ENCODE measurements at regions not wholly inside any gene's neighbourhood (a gene's known extent, or its start where the extent isn't known, plus 50 kb on each side); places are given as distances from the start of the nearest gene placed in this dataset.

DNA sequence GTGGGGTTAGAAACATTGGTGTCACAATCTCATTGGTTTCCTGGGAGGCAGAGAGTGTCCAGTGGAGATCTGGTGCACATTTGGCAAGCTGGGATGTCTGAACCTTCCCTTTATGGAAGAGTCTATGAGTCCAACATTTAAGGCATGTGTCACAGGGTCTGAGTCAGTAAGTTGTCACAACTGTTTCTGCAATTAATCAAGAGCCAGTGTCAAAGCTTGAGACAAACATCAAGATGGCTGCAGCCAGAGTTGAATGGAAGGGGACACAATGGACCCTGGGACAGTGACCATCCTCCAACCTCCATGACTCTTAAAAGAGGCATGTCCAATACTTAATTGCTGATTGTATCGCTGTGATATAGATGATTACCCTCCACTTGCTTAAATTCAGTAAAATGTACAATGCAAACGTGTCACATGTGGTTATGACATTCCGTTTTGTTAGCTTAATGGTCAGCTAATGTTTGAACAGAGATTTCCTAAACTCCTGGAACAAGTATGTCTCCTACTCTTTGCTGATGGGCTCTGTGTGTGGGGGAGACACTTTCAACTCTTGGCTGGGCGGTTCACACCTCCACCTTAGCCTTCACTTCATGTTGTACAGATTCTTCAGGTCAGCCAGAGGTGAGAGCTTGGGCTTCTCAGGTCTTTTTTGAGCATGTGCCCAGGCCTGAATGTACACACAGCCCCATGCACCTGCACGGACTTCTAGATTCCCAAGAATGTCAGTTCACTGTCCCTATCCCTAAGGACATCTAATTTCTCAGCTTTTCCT is 79.9 kb upstream of the PRR23E start:
- no peak for DNase-seq

DNA sequence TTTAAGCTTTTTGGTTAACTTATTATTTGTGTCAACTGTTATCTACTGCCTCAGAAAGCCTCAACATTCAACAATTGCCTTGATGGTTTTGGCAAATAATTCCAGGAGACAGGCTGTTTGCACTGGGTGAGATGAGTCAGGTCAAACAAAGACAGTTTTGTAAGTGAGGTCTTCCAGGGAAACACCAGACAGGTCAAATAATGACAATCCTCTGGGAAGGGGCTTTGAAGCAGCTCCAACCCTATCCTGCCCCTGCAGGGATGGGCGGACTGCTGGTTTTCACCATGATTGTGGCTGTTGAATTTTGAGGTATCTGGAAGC is 79.4 kb upstream of the PRR23E start:
- DNase-seq: no peak

DNA sequence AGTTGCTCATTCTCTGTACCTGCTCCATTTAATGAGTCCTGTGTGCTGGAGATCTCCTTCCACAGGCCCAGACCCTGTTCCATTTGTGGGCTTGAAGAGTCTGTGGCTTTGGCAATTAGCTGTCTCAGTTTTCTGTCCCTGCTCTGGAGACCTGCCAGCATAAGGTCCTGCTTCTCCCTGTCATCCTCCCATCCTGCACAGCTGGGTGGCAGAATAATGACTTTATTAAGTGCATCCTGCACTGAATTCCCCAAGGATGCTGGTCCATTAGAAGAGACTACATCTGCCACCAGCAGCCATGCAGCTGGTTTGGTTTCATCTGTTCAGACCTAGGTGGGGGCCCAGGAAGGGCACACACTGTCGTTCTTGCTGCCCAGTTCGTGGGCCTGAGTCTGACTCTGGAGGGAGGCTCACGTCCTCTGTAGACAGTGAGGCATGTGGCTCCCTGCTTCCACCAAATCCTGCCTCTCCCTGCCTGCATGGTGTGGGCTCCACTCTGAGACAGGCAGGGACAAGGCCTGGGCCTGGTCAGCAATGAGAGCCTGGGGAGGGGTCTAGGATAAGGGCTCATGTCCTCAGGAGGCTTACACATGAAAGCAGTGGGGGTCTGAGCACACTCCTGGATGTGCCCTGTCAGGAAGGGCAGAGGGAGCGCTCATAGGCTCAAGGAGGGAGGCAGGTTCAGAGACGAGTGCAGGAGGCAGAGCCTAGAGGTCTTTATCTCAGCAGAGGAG is 78.4 kb upstream of the PRR23E start:
- DNase-seq: no peak

DNA sequence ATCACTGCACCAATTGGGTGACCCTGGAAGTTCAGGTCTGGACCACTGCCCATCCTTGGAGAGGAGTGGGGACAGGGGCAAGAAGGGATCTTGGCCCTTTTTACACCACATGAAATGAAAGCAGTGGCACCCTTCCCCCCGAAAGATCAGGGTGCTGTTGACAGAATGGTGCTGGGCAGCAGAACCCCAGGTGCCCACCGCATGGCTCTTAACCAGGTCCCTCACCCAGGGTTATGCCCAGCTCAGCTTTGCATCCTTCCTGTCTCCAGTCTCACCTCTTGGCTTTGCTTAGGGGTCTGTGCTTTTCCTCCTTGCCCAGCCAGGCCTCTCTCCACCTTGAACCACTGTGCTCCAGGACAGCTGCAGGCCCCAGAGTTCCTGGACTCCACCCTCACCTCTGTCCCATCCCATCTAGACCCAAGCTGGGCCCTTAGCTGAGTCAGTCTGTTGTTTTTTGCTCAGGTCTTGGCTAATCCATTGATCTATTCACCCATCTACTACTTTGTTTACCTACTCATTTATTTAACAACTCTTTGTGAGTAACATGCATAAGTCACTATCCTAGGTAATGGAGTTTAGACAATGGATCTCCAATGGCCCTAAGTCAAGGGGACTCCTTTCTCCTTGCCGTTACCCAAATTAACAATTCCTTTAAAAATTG is 77.1 kb upstream of the PRR23E start:
- DNase-seq: no peak

DNA sequence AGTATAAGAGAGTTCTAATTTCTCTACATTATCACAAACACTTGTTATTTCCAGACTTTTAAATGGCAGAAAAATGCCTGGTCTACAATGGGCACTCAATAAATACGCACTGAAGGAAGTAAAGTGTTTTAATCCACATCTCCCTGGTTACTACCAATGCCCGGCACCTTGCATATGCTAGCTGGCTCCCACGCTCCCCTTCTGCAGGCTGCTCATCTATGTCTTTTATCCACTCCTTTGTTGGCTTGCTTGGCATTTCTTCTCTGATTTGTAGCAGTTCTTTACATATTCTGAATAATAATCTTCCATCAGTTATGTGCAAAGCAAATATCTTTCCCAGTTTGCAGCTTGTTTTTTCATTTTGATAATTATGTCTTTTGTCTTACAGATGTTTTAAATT is 74.6 kb upstream of the PRR23E start:
- DNase-seq: no peak

DNA sequence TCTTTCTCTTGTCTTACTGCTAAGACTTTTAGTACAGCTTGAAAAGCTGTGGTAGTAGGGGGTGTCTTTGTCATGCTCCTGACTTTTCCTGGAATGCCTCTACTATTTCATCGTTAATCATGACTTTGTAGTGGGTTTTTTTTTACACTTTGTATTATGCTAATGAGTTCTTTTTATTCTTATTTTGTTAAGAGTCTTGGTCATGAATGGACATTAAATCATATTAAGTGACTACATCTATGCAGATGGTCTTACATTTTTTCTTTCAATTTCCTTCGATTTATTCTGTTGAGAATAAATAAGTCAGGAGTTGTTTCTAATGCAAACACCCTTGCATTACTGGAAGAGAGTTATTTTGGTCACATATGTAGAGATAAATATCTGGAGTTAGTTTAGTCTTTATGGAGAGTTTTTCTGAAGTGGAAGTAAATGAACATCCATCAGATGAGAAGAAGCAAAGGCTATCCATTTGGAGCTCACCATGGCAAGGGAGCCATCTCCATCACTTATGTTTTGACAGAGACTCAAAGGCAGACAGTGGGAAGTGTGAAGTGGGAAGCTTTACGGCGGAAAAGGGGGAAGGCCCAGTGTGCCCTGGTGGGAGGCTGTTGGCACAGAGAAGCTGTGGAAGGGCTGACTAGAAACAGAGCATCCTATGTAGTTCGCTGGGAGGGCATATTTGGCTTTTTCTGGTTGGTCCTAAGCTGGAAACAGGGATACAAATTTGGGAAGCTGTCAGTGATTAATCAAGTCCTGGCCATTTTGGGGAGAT is 73.1 kb upstream of the PRR23E start:
- no peak for DNase-seq

DNA sequence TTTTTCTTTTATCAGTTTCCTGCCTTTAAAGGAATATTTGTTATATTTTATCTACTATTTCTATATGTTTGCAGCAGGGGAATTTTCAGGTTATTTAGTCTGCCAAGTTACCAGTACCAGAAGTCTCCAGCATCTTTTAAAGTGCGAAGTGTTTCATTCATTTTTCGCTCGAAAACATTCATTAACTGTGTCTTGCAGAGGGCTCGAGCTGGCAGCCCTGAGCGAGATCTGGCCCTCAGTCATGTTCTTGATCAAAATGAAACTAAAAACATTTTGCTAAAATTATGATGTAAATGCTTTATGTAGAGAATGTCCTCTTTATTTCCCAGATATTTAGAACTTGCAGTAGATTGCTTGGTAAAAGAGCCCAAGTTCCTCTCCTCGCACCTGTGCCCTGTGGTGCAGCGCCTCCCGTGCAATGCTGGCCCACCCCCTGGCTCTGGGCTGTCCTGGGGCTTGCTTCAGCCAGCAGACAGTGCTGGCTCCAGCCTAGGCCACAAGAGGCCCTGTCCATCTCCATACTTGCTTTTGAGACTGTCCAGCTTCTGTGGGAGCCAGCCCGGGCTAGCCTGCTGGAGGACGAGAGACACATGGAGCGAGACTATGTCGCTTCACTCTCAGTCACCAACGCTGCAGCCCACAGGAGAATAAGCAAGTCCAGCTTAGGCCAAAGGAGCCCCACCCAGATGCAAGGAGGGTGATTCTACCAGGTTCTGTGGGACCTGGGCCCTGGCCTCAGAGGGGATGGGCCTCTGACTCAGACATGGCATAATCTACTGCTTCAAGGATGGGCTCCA is 71.9 kb upstream of the PRR23E start:
- DNase-seq: no peak

DNA sequence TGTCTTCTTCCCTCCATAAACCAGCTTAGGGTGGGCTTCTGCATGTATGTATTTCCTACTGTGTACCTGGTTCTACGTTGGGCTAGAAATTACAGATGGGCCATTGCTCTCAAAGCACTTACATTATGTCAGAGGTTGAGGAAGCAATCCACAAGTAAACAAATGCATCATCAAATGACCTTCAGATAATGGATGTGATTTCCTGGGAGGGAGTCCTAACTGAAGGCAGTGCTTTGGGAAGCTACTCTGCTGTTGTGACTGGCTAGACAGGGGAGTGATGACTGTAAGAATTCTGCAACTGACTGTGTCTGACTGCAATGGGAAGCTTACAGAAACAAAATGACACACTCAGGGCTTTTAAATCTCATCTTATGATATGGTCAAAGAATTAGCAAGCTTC is 71.0 kb upstream of the PRR23E start:
- no peak for DNase-seq

DNA sequence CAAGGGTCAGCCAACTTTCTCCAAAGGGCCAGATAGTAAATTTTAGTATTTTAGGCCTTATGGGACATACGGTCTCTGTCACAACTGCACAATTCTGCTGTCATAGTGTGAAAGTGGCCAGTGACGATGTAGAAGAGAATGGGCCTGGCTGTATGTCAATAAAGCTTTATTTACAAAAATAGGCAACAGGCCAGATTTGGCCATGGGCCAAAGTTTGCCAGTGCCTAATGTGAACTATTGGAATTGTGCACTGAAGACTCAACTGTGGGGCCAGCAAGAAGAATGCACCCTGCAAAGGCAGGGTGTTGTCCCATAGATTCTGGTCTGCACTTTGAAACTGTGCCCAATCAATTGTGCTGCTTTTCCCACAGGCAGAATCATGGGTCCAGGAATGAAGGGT is 69.4 kb upstream of the PRR23E start:
- DNase-seq: no peak

DNA sequence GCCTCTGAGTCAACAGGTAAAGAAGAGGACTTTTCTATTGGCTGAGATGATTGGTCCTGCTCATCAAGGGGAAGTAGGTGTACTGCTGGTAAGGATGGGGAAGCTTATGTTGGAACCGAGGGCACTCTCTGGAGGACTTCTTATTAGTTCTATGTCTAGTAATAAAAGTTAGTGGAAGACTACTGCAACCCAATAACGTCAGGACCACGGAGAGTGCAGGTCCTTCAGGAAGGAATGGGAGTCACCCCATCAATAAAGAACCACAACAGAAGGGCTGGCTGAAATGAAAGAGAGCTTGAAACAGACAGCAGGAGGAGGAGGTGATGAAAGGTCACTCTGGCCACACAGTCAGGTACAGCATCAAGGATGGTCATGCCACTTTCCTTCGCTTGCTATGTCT is 68.8 kb upstream of the PRR23E start:
- DNase-seq: no peak

DNA sequence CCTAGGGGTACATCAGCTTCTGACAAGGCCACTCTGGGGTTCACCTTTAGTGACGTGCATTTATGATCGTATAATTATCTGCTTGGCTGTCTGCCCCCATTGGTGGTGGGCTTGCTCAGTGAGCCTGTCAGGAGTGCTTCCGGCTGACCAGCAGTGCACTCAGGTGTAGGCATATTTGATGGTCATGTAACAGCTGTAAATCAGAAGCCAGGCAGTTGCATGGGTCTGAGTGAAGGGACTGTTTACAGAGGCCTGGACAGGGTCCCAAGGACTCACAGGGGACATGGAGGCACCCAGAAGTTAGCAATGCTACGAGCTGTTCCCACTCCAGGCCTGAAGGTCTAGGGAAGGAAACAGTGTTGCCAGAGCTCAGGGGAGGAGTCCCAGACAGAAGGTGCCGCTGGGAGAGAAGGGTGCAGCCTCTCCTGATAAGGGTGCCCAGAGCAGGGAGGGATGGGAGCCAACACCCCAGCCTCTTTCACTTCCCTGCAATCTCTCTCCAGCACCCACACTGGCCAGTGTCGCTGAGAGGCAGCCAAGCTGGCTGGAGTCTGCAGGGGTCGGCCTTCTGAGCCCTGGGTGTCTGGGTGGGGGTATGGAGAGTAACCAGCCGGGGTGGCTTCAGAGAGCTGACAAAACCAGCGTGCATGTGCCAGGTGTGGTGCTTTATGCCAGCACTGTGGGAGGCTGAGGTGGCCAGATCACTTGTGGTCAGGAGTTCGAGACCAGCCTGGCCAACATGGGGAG is 61.3 kb upstream of the PRR23E start:
- DNase-seq: no peak

DNA sequence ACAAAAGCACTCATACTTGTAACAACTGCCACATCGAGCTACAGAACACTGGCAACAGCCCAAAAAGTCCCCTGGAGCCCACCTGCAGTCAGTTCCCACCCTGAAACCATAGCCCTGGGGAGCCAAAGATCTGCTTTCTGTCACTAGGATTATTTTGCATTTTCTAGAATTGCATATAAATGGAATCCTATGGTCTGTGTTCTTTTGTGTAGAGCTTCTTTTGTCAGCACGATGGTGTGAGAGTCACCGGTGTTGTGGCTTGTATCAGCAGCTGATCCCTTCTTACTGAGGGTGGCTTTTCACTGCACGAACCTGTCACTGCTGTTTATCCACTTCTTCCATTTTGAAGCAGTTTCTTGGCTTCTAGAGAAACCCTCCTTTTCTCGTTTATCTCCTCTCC is 60.1 kb upstream of the PRR23E start:
- no peak for DNase-seq

DNA sequence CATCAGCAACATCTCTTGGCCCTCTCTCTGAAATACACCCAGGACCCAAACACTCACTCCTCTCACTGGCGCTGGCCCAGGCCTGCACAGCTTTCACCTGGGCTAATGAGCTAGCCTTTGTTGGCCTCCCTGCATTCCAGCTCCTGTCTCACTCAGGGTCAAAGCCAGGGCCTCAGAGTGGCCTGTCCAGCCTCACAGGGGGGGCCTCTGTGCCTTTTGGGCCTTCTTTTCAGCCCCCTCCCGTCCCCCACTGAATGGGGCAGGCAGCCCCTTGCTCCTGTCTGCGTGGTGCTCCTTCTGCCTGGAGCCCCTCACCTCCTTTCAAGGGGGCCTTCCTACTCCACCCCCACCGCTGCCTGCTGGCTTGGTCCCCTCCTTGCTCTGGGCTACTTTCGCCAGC is 59.0 kb upstream of the PRR23E start:
- no peak for DNase-seq

DNA sequence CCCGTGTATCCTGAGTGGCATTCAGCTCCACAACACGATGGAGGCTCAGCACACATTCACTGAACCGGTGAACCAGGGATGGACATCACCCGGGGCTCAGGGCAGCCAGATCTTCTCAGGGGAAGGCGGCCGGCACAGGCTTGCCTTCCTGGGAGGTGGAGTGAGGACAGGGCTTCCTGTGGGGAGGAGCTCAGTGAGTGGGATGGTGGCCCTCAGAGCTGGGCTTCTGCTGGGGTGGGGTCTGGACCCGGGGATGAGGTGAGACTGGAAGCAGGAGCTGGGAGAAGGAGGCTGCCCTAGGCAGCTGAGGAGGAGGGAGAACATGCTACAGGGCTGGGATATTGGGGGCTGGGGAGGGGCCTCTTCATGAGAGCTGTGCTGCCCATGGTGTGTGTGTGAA is 58.5 kb upstream of the PRR23E start:
- no peak for DNase-seq

DNA sequence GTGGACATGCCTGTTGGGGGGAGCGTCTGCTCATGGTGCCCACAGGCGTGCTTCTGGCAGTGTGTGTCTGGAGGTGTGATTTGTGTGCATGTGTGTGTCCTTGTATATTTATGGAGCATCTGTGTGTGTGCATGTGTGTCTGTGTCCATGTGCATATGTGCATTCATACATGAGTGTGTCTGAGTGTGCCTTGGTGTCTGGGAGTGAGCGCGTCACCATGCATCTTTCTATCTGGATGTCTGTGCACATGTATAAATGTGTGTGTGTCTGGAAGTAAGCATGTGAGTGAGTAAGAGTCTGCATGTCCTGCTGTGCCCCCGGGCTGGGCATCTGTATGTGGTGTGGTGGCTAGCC is 58.1 kb upstream of the PRR23E start:
- no peak for DNase-seq

DNA sequence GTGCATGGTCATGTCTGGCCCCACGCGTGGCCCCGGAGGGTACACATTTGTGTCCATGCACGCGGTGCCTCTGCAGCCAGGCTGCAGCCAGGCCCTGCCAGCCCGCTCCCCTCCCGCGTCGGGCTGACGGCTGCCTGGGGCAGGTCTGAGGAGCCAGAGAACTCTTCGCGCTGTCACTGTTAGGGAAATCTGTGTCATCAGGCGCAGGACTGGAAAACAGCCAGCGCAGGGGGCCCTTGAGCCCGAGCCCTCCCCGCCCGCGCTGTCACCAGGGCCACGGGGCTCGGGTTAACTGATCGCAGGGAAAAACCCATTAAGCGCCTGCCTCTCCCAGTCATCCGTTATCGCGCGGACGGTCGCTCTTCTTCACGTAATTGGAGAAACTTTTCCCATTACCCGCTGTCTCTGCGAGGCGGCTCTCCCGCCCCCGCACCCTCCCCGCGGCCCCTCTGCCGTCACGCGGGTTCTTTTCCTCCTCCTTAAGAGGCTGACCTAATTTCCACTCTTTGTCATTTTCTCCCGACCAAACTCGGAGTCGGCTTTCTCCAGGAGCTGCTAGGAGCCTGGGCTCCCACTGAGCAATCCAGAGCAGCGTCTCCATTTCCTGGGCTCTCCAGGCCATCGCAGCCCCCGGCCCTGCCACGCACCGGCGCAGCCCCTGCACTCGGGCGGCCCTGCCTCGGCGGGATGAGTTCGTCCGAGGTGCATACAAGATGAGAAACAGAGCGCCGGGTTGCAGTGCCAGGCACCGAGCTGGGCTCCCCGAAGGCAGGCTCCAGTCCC is 57.5 kb upstream of the PRR23E start:
- DNase-seq: peak; percentile 47

DNA sequence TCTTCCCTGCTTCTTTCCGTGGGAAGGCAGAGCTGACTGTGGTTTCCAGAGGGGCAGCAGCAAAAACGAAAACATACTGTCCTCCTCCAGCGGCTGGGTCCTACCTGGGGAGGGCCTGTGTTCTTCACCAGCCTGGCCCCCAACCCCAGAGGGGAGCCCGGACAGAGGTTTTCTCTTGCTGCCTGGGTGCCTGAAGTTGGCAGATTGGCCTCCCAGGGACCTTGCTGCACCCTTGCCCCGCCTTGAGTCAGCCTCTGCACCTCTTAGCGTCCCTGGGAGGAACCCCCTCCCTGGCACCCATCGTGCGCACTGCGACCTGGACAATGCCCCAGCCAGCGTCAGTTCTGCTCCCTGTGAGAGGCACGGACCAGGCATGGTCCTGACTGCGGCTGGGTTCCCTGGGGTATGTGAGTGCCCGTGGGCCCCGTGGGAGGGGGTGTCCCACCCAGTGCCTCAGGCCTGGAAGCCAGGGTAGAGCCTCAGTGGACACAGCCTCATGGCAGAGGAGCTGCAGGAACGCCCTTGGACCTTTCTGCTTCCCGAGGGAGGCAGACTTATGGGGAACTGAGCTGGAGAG is 56.8 kb upstream of the PRR23E start:
- DNase-seq: no peak

DNA sequence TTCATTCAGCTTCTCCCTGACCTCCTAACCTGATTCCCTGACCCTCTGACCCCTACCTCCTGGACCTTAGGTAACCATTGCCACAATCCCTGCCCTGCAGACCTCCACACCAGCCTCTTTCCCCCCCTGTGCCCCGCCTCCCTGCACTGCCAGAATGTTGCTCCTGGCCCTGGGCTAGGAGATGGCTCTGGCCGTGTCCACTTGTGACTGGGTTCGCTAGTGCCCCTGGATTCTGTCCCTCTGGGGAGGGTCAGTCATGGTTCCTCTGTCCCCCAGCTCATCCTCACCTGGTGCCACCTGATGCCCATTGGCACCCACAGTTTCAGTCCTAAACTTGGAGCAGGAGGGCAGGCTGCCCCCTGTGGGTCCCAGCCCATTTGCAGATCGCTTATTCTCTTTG is 56.2 kb upstream of the PRR23E start:
- no peak for DNase-seq

DNA sequence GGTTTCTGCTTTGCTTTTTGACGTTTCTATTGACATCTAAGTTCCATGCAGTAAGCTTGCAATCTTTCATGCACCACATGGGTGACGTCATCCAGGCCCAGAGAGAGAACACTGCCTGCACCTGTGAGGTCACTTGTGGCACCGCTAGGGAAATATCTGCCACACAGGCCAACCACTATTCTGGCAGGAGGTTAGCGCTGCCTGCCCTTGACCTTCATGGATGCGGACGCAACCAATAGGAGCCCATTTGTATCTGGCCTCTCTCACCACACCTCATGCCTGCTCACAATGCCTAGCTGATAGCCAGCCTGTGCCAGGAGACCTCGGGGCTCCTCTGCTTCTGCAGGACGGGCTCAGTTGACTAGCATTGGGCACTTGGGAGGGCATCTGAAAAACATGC is 55.8 kb upstream of the PRR23E start:
- no peak for DNase-seq

DNA sequence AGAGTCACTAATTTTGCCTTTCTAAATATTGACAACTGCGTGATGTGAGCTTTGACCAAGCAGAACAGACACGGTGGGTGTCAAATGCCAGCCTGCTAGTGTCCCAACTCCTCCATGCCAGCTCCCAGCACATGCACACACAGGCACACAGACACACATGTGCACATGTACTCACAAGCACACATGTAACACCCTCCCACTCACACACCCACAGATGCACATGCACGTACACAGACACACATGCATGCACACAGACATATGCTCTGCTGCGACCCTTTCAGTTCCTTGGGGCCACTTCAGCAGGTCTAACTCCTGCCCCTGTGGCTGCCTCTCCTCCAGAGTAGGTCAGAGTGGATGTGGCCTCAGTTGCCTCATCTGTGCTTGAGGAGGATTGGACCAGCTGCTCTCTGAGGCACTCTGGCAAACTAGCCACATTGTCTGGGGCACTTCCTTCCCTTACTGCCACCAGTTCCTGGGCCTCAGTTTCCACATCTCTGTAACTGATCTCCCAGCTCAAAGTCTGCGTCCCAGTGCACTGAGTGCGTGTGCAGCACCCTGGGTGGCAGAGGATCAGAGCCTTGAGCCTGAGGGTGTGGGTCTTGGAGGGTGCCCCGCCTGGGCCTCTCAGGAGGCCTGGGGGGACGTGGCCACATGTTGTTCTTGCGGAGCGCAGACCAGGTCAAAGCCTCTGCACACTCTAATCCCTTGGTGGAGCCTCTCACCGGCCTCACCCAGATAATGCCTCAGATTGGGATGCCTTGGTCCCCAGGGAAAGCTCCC is 55.0 kb upstream of the PRR23E start:
- no peak for DNase-seq
